Epithelial cell of proximal tubule (primary cell): ENCODE measurements at regions not wholly inside any gene's neighbourhood (a gene's known extent, or its start where the extent isn't known, plus 50 kb on each side); places are given as distances from the start of the nearest gene placed in this dataset.

ENCODE experiments used
- DNase-seq: peaks from one replicate; pipeline ENCODE4 v3.0.0-alpha.2; 2011; ENCODE audit warnings: low read depth
- H3K4me3 ChIP-seq: 2 replicates; pipeline ENCODE4 v1.5.1; 2011; ENCODE audit warnings: low read depth, mild to moderate bottlenecking, low read length
- CTCF ChIP-seq: conservative IDR thresholded peaks from 2 replicates; pipeline ENCODE4 v1.5.1; 2012; ENCODE audit warnings: low read depth, mild to moderate bottlenecking, low read length

GRCh38 chr21:28234326-28234725, 758.4 kb downstream of the LTN1 start:
- TF ChIP-seq CTCF = no peak
- no peak overlapping the region for H3K4me3 ChIP-seq
- no peak for DNase-seq

GRCh38 chr21:28233536-28234220, 759.0 kb downstream of the LTN1 start:
- no peak for DNase-seq
- H3K4me3 ChIP-seq = no peak overlapping the region
- TF ChIP-seq CTCF = no peak

GRCh38 chr21:28230559-28230958, 762.1 kb downstream of the LTN1 start:
- DNase-seq = no peak
- no peak for TF ChIP-seq CTCF
- no peak overlapping the region for H3K4me3 ChIP-seq

GRCh38 chr21:28229814-28230213, 762.9 kb downstream of the LTN1 start:
- DNase-seq = no peak
- no peak for TF ChIP-seq CTCF
- no peak overlapping the region for H3K4me3 ChIP-seq

- TF ChIP-seq CTCF = no peak
- no peak for DNase-seq
- no peak overlapping the region for H3K4me3 ChIP-seq
These were observed 764.1 kb downstream of the LTN1 start for GRCh38 chr21:28228636-28228995.

GRCh38 chr21:28227881-28228635, 764.6 kb downstream of the LTN1 start:
- TF ChIP-seq CTCF = no peak
- no peak for DNase-seq
- no peak overlapping the region for H3K4me3 ChIP-seq

GRCh38 chr21:28226563-28226962, 766.1 kb downstream of the LTN1 start:
- no peak overlapping the region for H3K4me3 ChIP-seq
- DNase-seq = no peak
- no peak for TF ChIP-seq CTCF
